ENCODE measurements at regions not wholly inside any gene's neighbourhood (a gene's known extent, or its start where the extent isn't known, plus 50 kb on each side); places are given as distances from the start of the nearest gene placed in this dataset.

DNA sequence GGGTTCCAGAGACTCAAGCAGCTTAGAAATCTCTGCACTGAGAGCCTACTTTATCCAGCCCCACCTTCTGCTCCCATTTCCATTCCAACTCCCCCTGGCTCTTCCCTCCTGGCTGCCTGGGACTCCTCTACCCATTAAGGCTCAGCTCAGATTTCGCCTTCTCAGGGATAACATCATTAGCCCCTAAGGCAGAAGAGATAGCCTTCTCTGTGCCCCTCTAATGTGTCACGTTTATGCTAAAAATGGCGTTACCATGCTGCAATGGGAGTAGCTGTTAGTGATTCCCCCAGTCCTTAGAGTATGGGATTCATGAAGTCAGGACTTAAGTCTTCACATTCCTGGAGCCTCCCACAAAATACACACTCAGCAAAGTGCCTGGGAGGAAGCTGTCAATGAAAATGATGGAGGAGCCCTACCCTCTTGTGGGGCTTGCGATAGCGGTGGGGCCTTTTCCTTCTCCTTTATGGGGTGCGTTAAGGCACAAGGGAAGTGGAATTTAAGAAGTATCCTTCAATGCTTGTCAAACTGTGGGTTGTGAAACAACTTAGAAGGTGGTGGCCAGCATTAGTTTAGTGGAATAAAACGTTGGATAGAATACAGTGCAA is 144.7 kb upstream of the COPS8 start:
- no peak for DNase-seq (ENCODE audit: low read depth)
- H3K4me3 ChIP-seq (replicated peaks; ENCODE audit: low read depth, low read length), result no peak overlapping the region
- TF ChIP-seq, protein P1, sequence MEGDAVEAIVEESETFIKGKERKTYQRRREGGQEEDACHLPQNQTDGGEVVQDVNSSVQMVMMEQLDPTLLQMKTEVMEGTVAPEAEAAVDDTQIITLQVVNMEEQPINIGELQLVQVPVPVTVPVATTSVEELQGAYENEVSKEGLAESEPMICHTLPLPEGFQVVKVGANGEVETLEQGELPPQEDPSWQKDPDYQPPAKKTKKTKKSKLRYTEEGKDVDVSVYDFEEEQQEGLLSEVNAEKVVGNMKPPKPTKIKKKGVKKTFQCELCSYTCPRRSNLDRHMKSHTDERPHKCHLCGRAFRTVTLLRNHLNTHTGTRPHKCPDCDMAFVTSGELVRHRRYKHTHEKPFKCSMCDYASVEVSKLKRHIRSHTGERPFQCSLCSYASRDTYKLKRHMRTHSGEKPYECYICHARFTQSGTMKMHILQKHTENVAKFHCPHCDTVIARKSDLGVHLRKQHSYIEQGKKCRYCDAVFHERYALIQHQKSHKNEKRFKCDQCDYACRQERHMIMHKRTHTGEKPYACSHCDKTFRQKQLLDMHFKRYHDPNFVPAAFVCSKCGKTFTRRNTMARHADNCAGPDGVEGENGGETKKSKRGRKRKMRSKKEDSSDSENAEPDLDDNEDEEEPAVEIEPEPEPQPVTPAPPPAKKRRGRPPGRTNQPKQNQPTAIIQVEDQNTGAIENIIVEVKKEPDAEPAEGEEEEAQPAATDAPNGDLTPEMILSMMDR (IDR thresholded peaks at IDR 0.05; ENCODE audit: low read length, missing control alignments), result no peak

DNA sequence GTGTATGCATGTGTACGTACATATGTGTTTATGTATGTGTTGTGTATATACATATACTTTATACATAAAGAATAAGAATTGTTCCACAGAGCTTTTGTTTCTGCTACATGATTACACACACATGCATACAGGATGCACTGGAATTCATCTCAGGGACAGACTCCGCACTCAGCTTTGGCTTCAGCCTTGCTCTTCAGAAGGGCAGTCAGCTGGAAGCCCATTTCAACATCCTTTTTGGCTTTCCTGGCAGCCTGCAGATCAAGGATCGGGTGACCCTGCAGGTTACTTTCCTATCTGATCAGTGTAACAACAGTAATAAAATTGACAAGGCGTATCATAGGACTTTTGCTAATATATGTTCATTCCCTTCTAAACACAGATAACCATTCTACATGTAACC is 144.1 kb upstream of the COPS8 start:
- TF ChIP-seq, protein P1 (IDR thresholded peaks at IDR 0.05; ENCODE audit: low read length, missing control alignments), result no peak
- no peak overlapping the region for H3K4me3 ChIP-seq (replicated peaks; ENCODE audit: low read depth, low read length)
- DNase-seq (ENCODE audit: low read depth), result no peak

DNA sequence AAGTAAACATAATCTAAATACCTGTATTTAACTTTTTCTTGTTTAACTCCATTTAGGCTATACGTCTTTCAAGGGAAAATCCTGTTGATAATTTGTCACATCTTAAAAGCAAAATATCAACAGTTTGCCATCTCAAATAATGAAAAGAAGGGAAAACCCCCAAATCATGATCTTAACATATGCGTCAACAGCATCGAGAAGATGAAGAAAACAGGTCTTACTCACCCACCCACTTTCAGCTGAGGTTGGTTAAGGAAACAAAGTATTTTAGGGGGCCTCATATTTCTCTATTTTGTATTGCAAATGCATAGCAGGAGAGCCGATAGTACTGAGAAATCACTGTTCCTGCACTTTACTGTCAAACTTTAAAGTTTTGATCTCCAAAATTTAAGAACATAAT is 143.1 kb upstream of the COPS8 start:
- no peak overlapping the region for H3K4me3 ChIP-seq (replicated peaks; ENCODE audit: low read depth, low read length)
- TF ChIP-seq, protein P1 (IDR thresholded peaks at IDR 0.05; ENCODE audit: low read length, missing control alignments), result no peak
- DNase-seq (ENCODE audit: low read depth), result no peak

DNA sequence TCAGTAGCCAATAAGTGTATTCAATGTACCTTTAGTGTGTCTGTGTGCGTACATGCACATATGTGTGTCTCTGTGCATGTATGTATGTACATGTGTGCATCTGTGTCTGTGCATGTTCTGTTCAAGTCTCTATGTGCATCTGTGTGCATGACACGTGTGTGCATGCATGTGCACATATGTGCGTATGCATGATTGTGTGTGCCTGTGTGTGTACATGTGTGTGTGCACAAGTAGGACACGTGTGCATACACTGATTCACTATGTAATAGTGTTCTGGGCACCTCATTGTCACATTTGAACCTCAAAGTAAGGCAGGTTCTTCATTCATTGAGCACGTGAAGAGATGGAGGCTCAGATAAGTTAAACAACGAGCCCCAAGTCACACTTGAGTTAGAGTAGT is 142.6 kb upstream of the COPS8 start:
- DNase-seq (ENCODE audit: low read depth), result no peak
- H3K4me3 ChIP-seq (replicated peaks; ENCODE audit: low read depth, low read length), result no peak overlapping the region
- TF ChIP-seq, protein P1 (IDR thresholded peaks at IDR 0.05; ENCODE audit: low read length, missing control alignments), result no peak

DNA sequence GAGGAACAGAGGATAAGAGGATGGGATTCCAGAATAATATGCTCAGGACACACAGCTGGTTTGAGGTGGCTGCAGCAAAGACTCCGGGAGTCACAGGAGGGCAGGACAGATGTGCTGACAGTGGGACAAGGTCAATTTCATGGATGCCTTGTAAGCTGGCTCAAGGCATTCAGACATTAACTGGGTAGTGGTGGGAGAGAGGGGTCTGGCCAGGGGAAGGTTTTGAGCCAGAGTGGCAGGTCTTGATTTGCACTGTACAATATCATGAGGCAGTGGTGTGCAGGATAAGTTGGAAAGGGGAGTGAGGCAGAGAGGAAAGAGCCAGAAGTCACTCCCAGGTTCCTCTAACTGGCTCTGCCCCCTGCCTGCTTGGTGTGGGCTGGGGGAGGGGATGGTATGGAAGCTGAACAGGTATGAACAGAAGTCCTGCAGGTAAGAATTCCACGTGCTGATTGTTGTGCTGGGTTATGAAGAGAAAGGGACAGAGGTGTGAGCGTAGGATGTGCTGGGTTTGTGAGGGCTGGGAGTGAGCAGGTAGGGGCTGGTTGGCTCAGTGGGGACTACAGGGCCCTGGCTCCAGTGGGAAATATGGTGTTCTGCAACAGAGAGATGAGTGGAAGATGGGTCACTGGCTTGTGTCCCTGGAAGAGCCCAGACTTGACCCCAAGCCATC is 141.7 kb upstream of the COPS8 start:
- no peak overlapping the region for H3K4me3 ChIP-seq (replicated peaks; ENCODE audit: low read depth, low read length)
- TF ChIP-seq, protein P1 (IDR thresholded peaks at IDR 0.05; ENCODE audit: low read length, missing control alignments), result no peak
- no peak for DNase-seq (ENCODE audit: low read depth)

DNA sequence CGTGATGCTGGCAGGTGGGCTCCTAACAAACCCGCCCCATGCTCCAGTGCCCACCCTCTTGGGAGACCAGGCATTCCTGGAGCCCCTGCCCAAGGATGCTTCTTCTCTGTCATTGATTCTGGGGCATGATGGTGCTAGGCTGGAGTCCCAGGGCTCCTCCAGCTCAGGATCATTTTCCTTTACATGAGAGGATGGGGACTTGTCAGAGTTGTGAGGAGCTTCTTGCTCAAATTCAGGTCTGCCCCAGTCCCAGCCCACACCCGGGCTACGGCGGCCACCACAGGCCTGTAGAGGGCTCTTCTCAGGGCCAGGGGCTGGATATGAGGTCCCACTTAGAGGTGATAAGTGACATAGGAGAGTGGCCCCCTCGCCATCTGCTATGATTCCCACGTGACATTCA is 141.1 kb upstream of the COPS8 start:
- no peak overlapping the region for H3K4me3 ChIP-seq (replicated peaks; ENCODE audit: low read depth, low read length)
- DNase-seq (ENCODE audit: low read depth), result no peak
- TF ChIP-seq, protein P1 (IDR thresholded peaks at IDR 0.05; ENCODE audit: low read length, missing control alignments), result no peak

All from fibroblast of pulmonary artery (primary cell).